SK-N-MC (cell line): ENCODE measurements at regions not wholly inside any gene's neighbourhood (a gene's known extent, or its start where the extent isn't known, plus 50 kb on each side); places are given as distances from the start of the nearest gene placed in this dataset.
"Not testable (repeated sequence)": the region's sequence is repeated elsewhere in the genome, so short reads cannot be mapped to it uniquely, and the experiment has no call there.

Experiments
- DNase-seq: peaks from one replicate; pipeline ENCODE4 v3.0.0-alpha.2; 2011; ENCODE audit warnings: low read depth, low spot score
- H3K27ac ChIP-seq: fragments of 200-600 bp; sonication (generic); 2 replicates; pipeline ENCODE4 v1.5.1; 2016; ENCODE audit warnings: mixed run types
- H3K36me3 ChIP-seq: fragments of 200-600 bp; sonication (generic); 2 replicates; pipeline ENCODE4 v1.6.1; 2017; ENCODE audit warnings: antibody characterized with exemption, low read length, mixed read lengths; ENCODE audit not compliant: insufficient read depth
- H3K4me3 ChIP-seq: fragments of 200-600 bp; sonication (generic); 2 replicates; pipeline ENCODE4 v1.5.1; 2016
- H3K9ac ChIP-seq: fragments of 200-600 bp; sonication (generic); 2 replicates; pipeline ENCODE4 v1.8.0; 2017; ENCODE audit warnings: mixed run types, mixed read lengths; ENCODE audit not compliant: insufficient read length
- H3K9me3 ChIP-seq: fragments of 200-600 bp; sonication (generic); 2 replicates; pipeline ENCODE4 v1.6.1; 2017; ENCODE audit warnings: low read depth, mild to moderate bottlenecking, antibody characterized with exemption, low read length, moderate library complexity, mixed read lengths
- EZH2 ChIP-seq: fragments of 200-600 bp; sonication (generic); IDR thresholded peaks from one replicate; pipeline ENCODE4 v1.6.1; 2017; ENCODE audit warnings: antibody characterized with exemption
- FOXP2 ChIP-seq: optimal IDR thresholded peaks from 2 replicates; pipeline ENCODE3; 2011; ENCODE audit warnings: mild to moderate bottlenecking, moderate library complexity; ENCODE audit not compliant: insufficient read depth; ENCODE audit errors: extremely low read length, control extremely low read depth
- POLR2AphosphoS5 ChIP-seq: IDR thresholded peaks from 2 replicates; pipeline ENCODE4 v1.6.1; 2012; ENCODE audit warnings: mild to moderate bottlenecking, low read depth, low read length, borderline replicate concordance

DNA sequence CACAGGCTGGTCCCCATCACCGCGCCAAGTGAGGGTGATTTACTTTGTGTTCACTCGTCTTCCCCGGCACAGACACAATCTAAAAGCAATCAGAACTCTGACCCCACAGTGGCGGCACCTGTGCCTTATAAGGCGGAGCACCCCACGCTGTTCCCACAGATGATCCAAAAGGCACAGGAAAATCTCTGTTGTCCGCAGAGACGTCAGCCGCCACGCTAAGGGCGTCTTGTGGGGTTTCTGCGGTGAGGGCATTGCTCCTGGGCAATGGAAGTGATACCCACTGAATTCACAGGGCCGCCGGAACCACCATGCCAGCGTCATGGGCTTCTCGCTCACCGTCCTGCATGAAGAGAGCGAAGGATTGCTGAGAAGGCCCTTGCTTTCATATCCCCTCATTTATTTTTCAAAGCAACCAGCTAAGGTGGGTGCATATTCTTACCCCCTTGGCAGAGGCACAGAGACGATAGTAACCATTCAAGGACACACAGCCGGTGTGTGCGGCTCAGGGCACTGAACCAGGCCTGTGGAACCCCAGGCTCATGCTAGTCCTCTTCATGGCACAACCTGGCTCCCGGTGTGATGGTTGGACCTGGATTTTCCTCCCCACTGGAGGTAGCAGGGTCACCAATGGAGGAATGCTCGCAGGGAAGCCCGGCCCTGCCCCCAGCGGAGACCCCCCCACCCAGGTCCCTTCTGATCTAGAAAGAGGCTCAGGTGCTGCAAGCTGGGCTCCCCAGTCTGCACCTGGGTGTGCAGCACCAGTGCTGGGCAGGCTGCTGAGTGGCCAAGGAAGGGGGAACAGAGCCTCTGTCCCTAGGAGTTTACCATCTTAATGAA, 279.0 kb downstream of the TCERG1L start:
- Histone ChIP-seq H3K4me3 (no peak overlapping the region), H3K36me3 (no peaks in the 10 kb centered on the region), H3K9me3 (no peaks in the 10 kb centered on the region), H3K27ac (no peak overlapping the region), H3K9ac (no peak overlapping the region)
- TF ChIP-seq POLR2AphosphoS5, result no peak
- no peak for TF ChIP-seq FOXP2
- no peak for TF ChIP-seq EZH2
- DNase-seq, result no peak

DNA sequence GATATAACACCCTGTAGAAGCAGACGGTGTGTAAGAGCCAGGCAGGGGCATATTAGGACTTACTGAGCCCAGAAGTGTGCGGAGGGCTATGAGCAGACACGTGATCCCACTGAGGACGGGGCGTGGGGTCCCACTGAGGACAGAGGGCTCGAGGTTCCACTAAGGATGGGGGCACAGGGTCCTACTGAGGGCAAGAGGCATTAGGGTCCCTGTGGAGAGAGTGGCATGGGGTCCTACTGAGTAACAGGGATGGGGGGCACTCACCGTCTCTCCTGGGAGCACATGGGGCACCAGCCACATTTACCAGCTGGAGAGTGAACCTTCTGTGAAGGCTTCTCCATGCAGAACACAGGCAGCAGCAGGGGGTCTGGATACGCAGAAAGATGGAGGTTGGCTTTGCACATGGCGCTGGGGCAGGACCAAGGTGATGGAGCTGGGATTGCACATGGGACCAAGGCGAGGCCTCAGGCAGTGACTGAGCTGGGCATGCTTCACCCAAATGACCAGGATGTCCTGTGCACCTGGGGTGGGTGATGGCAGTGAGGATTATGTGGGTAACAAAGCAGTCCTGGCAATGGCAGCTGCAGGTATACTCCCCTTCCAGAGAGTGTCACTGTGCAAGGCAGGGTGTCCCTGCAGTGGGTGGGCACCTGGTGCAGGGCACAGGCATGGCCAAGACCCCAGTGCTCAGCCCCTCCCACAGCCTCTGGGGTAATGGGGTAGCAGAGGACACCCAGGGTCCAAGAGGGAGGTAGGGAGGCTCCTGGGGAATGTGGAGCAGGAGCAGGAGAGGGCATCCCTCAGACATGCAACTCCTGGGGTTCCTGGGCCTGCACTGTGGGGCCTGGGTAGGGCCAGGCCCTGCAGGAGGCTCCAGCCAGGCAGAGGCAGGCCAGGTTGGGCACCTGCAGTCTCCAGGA, 278.1 kb downstream of the TCERG1L start:
- no peaks in the 10 kb centered on the region for H3K9me3 ChIP-seq
- no peak overlapping the region for H3K4me3 ChIP-seq
- TF ChIP-seq POLR2AphosphoS5, result no peak
- TF ChIP-seq EZH2, result no peak
- TF ChIP-seq FOXP2, result no peak
- H3K27ac ChIP-seq, result no peak overlapping the region
- H3K9ac ChIP-seq, result no peak overlapping the region
- no peaks in the 10 kb centered on the region for H3K36me3 ChIP-seq
- DNase-seq, result no peak

GRCh38 chr10:131034451-131034850, 277.1 kb downstream of the TCERG1L start:
- DNase-seq, result no peak
- Histone ChIP-seq H3K36me3 (no peaks in the 10 kb centered on the region), H3K4me3 (no peak overlapping the region), H3K9ac (no peak overlapping the region), H3K27ac (no peak overlapping the region), H3K9me3 (no peaks in the 10 kb centered on the region)
- TF ChIP-seq POLR2AphosphoS5, result no peak
- no peak for TF ChIP-seq EZH2
- no peak for TF ChIP-seq FOXP2

- DNase-seq, result no peak
- Histone ChIP-seq H3K9ac (no peak overlapping the region), H3K4me3 (no peak overlapping the region), H3K9me3 (no peaks in the 10 kb centered on the region), H3K36me3 (no peaks in the 10 kb centered on the region), H3K27ac (no peak overlapping the region)
- TF ChIP-seq FOXP2 (no peak), POLR2AphosphoS5 (no peak), EZH2 (no peak)
Observed at GRCh38 chr10:131035779-131036178, 275.7 kb downstream of the TCERG1L start.

DNA sequence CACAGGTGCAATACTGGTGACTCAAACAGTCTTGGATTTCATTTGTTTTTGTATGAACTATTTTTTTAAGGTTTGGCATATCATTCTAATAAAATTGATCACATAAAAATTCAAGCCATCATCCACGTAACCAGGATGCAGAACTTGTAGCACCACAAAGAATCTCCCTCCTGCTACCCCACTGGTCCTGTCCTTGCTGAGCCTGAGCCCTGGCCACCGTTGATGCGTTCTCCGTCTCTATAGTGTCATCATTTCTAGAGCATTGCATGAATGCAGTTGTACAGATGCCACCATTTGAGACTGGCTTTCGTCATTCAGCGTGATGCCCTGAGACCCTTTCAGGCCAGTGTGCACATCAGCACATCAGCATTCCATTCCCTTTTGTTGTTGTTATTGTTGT, 273.5 kb downstream of the TCERG1L start:
- H3K36me3 ChIP-seq, result no peaks in the 10 kb centered on the region
- H3K27ac ChIP-seq, result no peak overlapping the region
- no peak for DNase-seq
- no peaks in the 10 kb centered on the region for H3K9me3 ChIP-seq
- H3K9ac ChIP-seq, result no peak overlapping the region
- H3K4me3 ChIP-seq, result no peak overlapping the region
- TF ChIP-seq FOXP2 (no peak), EZH2 (no peak), POLR2AphosphoS5 (no peak)

DNA sequence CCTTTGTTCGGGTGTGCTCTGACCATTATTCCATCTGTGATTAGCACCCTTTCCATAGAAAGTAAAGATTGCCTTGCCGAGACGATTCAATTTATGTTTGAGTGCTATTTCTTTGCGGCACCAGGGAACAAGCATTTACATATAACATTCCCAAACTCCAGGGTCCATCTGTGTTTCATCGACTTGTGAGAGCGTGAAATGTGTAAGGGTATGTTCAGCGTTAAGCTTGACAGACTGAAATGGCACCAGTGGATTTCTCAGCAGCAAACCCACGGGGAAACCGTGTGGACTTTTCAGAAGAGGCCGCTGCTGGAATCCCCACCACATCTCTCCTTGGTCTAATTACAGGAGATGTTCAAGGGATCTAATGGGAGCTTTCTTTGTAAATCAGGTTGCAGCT, 270.5 kb downstream of the TCERG1L start:
- Histone ChIP-seq H3K9ac (no peak overlapping the region), H3K27ac (no peak overlapping the region), H3K9me3 (no peaks in the 10 kb centered on the region), H3K36me3 (no peaks in the 10 kb centered on the region), H3K4me3 (no peak overlapping the region)
- no peak for TF ChIP-seq EZH2
- no peak for DNase-seq

DNA sequence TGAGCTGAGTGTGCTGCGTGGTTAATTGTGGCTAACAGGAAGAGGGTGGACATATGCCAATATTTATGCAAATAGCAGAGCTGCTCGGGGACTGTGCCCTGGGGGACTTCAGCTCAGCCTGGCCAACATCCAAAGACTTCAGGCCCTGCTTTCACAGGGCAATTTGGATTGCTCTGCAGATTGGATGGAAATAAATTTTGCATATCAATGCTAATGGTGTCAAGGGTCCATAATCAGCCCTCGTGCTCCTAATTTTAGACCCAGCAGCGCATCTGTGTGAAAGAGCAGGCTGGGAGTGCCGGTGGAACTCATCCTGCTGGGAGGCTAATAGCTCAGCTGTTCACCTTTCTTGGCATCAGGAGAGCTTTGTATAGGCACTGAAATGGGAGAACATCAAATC, 270.1 kb downstream of the TCERG1L start:
- no peak for DNase-seq
- no peaks in the 10 kb centered on the region for H3K9me3 ChIP-seq
- no peak overlapping the region for H3K27ac ChIP-seq
- H3K9ac ChIP-seq, result no peak overlapping the region
- TF ChIP-seq POLR2AphosphoS5 (no peak), FOXP2 (no peak), EZH2 (no peak)
- H3K4me3 ChIP-seq, result no peak overlapping the region
- no peaks in the 10 kb centered on the region for H3K36me3 ChIP-seq

DNA sequence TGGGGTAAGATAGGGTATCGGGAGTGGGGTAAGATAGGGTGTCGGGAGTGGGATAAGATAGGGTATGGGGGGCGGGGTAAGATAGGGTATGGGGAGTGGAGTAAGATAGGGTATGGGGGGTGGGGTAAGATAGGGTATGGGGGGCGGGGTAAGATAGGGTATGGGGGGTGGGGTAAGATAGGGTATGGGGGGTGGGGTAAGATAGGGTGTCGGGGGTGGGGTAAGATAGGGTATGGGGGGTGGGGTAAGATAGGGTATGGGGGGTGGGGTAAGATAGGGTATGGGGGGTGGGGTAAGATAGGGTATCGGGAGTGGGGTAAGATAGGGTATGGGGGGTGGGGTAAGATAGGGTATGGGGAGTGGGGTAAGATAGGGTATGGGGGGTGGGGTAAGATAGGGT, 269.5 kb downstream of the TCERG1L start:
- DNase-seq, H3K4me3 ChIP-seq, H3K36me3 ChIP-seq, H3K9me3 ChIP-seq, H3K27ac ChIP-seq, H3K9ac ChIP-seq: not testable (repeated sequence)
